ENCODE measurements at regions not wholly inside any gene's neighbourhood (a gene's known extent, or its start where the extent isn't known, plus 50 kb on each side); places are given as distances from the start of the nearest gene placed in this dataset.

DNA sequence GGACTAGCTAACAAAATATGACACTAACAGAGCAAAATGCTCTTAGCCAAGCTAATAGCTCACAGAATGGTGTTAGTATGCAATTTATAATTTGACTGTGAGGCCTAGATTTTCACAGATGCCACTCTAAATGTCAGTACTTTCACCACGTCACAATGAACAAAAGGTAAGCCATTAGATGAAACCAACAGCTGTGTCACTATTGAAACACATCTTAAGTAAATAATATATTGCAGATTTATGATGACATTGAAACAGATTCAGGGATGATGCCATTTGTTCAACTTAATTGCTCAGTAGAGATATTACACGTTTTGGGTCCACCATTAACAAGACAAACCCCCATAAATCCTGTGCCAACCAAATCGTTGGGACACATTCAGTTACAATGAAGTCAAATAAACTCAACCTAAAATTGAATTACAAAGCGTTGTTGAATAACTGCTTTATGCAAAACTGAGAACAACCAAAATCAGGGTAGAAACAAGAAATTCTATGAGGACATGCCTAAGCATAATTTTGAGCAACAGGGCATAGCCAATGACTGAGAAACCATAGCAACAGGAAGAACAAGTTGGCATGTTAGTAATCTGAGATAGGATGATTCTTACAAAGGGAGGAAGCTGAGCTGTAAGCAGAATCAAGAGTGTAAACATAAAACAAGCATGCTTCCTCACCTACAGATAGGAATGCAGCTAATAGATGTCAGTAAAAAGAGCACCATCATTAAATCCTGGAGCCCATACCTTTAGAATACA lies 85.6 kb upstream of the KHDRBS2 start:
- TF ChIP-seq BHLHE40 (IDR thresholded peaks at IDR 0.05; ENCODE audit: borderline replicate concordance) (no peak), ZNF384 (IDR thresholded peaks at IDR 0.05) (no peak), LEF1 (IDR thresholded peaks at IDR 0.05; ENCODE audit: borderline replicate concordance) (no peak), ELF4 (IDR thresholded peaks at IDR 0.05) (no peak), L3MBTL2 (conservative IDR thresholded peaks at IDR 0.05) (no peak)
- ChIA-PET POLR2A (no interaction called here), CTCF (no interaction called here)
- DNase-seq (ENCODE audit: extremely low spot score): no peak

DNA sequence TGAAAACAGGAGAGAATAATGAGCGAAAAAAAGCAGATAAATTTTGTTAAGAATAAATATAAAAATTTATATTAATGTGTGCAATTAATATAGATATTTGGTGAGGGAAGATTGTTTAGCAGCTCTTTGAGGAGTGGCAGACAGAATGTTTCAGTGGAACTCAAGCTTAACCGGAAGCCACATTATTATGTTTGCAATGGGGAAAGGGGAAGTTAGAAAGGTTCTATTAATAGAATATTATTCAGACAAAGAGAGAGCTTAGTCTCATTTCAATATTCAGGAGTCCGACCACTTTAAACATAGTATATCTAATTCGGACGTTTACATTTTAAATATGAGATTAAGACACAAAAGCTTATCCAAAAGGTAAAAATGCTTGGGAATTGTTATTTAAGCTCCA lies 81.6 kb upstream of the KHDRBS2 start:
- no peak for TF ChIP-seq ELF4 (IDR thresholded peaks at IDR 0.05)
- TF ChIP-seq, protein P1, sequence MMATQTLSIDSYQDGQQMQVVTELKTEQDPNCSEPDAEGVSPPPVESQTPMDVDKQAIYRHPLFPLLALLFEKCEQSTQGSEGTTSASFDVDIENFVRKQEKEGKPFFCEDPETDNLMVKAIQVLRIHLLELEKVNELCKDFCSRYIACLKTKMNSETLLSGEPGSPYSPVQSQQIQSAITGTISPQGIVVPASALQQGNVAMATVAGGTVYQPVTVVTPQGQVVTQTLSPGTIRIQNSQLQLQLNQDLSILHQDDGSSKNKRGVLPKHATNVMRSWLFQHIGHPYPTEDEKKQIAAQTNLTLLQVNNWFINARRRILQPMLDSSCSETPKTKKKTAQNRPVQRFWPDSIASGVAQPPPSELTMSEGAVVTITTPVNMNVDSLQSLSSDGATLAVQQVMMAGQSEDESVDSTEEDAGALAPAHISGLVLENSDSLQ (IDR thresholded peaks at IDR 0.05): no peak
- TF ChIP-seq LEF1 (IDR thresholded peaks at IDR 0.05; ENCODE audit: borderline replicate concordance): no peak
- TF ChIP-seq FOXK2 (IDR thresholded peaks at IDR 0.05): no peak
- no peak for TF ChIP-seq SP1 (IDR thresholded peaks at IDR 0.05)
- no peak for TF ChIP-seq FOXM1 (IDR thresholded peaks at IDR 0.05; ENCODE audit: borderline replicate concordance)
- TF ChIP-seq NFRKB (IDR thresholded peaks at IDR 0.05): no peak
- TF ChIP-seq ZNF384 (IDR thresholded peaks at IDR 0.05): no peak
- no peak for TF ChIP-seq L3MBTL2 (conservative IDR thresholded peaks at IDR 0.05)
- TF ChIP-seq BHLHE40 (IDR thresholded peaks at IDR 0.05; ENCODE audit: borderline replicate concordance): no peak
- no peak for TF ChIP-seq CTBP1 (IDR thresholded peaks at IDR 0.05; ENCODE audit: borderline replicate concordance)
- TF ChIP-seq FOXA1 (IDR thresholded peaks at IDR 0.05): no peak
- TF ChIP-seq SUZ12 (IDR thresholded peaks at IDR 0.05): no peak
- no peak for DNase-seq (ENCODE audit: extremely low spot score)
- ChIA-PET POLR2A (no interaction called here), CTCF (no interaction called here)

DNA sequence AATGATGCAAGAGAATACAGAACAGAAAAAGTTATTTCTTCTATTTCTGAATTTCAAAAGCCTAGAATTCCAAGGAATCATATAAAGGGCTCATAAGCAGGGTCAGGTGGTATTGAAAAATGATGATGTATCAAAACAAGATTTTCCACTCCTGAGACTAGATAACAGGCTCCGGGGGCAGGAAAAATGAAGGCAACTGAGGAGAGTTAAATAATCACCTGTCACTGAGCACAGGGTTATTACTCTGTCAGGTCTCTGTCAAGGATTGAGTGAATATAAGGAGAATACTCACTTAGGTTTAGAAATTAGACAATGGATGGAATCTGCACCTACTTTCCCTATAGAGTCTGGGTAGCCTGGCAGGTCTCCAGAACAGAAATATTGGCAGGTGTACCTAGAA lies 76.1 kb upstream of the KHDRBS2 start:
- ChIA-PET CTCF (no interaction called here), POLR2A (no interaction called here)
- TF ChIP-seq FOXK2 (IDR thresholded peaks at IDR 0.05) (no peak), ZNF384 (IDR thresholded peaks at IDR 0.05) (no peak), BHLHE40 (IDR thresholded peaks at IDR 0.05; ENCODE audit: borderline replicate concordance) (no peak), CTBP1 (IDR thresholded peaks at IDR 0.05; ENCODE audit: borderline replicate concordance) (no peak), SUZ12 (IDR thresholded peaks at IDR 0.05) (no peak), L3MBTL2 (conservative IDR thresholded peaks at IDR 0.05) (no peak), LEF1 (IDR thresholded peaks at IDR 0.05; ENCODE audit: borderline replicate concordance) (no peak), SP1 (IDR thresholded peaks at IDR 0.05) (no peak), HDGF (IDR thresholded peaks at IDR 0.05; ENCODE audit: borderline replicate concordance) (no peak), ELF4 (IDR thresholded peaks at IDR 0.05) (no peak), FOXA1 (IDR thresholded peaks at IDR 0.05) (no peak), NFRKB (IDR thresholded peaks at IDR 0.05) (no peak), ARNT (IDR thresholded peaks at IDR 0.05) (no peak), FOXM1 (IDR thresholded peaks at IDR 0.05; ENCODE audit: borderline replicate concordance) (no peak)
- TF ChIP-seq, protein P1 (IDR thresholded peaks at IDR 0.05): no peak
- DNase-seq (ENCODE audit: extremely low spot score): no peak

DNA sequence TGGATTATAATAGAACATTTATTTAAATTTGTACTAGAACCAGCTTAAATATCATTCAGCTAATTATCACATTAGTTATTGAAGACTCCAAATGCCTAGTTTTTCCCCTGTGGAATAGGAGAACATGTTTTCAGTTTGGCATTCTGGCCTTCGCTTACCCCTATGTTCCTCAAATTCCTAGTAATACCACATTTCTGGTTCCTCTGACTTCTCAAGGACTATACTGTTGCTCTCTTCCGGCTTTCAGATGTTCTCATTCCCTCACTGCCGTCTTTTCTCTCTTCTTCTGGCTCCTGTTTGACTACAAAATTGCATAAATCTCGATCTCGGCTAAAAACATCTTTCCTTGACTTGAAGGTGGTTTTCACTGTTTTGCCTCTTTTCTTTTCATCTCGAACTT lies 71.8 kb upstream of the KHDRBS2 start:
- POLR2A ChIA-PET: no interaction called here
- CTCF ChIA-PET: no interaction called here
- no peak for DNase-seq (ENCODE audit: extremely low spot score)
- TF ChIP-seq NFRKB (IDR thresholded peaks at IDR 0.05) (no peak), SUZ12 (IDR thresholded peaks at IDR 0.05) (no peak), ZNF384 (IDR thresholded peaks at IDR 0.05) (no peak), L3MBTL2 (conservative IDR thresholded peaks at IDR 0.05) (no peak), FOXM1 (IDR thresholded peaks at IDR 0.05; ENCODE audit: borderline replicate concordance) (no peak), FOXK2 (IDR thresholded peaks at IDR 0.05) (no peak), LEF1 (IDR thresholded peaks at IDR 0.05; ENCODE audit: borderline replicate concordance) (no peak), BHLHE40 (IDR thresholded peaks at IDR 0.05; ENCODE audit: borderline replicate concordance) (no peak), SP1 (IDR thresholded peaks at IDR 0.05) (no peak), TARDBP (IDR thresholded peaks at IDR 0.05) (no peak), FOXA1 (IDR thresholded peaks at IDR 0.05) (no peak), ARNT (IDR thresholded peaks at IDR 0.05) (no peak), ELF4 (IDR thresholded peaks at IDR 0.05) (no peak), CTBP1 (IDR thresholded peaks at IDR 0.05; ENCODE audit: borderline replicate concordance) (no peak), HDGF (IDR thresholded peaks at IDR 0.05; ENCODE audit: borderline replicate concordance) (no peak)
- TF ChIP-seq, protein P1 (IDR thresholded peaks at IDR 0.05): no peak

DNA sequence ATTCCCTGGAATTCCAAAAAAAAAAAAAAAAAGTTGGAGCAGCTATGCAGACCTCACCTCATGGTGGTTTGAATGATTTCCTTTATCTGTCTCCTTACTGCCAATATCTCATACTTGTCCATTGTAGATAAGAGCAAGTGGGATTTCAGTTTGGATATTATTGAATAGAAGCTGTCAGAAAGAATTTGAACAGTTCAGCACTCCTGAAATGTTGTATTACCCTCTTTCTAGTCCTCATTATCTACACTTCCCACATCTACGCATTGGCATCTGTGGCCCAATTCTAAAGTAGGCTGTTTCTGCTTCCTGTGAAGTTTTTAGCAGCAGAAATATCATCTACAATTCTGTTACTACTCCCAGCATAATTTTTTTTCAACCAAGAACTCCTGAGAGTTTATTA lies 68.2 kb upstream of the KHDRBS2 start:
- no peak for TF ChIP-seq FOXA1 (IDR thresholded peaks at IDR 0.05)
- no peak for TF ChIP-seq BHLHE40 (IDR thresholded peaks at IDR 0.05; ENCODE audit: borderline replicate concordance)
- TF ChIP-seq LEF1 (IDR thresholded peaks at IDR 0.05; ENCODE audit: borderline replicate concordance): no peak
- no peak for TF ChIP-seq CTBP1 (IDR thresholded peaks at IDR 0.05; ENCODE audit: borderline replicate concordance)
- no peak for TF ChIP-seq SP1 (IDR thresholded peaks at IDR 0.05)
- TF ChIP-seq L3MBTL2 (conservative IDR thresholded peaks at IDR 0.05): no peak
- no peak for TF ChIP-seq ZNF384 (IDR thresholded peaks at IDR 0.05)
- ChIA-PET POLR2A (no interaction called here), CTCF (no interaction called here)
- no peak for DNase-seq (ENCODE audit: extremely low spot score)

DNA sequence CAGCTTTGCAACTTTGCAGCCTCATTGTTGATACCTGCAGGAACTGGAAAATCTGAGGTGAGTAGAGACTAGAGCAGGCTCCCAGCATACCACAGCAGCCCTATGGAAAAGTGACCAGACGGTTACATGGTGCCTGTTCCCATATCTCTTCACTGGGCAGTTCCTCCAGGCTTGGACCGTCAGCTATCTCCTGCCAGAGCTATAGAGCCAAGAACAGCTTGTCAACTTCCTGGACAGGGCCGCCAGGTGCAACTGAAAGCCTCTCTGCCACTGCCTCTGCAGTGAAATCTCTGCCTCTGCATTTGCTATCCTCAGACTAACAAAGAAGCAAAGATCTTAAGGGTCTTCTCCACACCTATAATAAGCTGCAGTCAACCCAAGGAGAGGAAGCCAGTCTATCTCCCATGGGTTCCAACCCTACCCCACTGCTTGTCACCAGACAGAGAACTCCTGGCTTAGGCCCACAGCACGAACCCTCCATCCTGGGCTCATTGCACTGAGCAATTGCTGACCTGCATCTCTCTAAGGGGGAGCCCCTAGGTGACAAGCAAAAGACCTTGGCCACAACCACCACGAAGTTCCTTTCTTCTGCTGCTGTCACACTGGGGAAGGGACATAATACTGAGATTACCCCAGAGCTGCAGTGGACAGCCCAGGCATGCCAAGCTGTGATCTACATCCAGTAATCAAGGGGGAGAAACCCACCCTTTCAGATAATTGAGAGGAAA lies 60.1 kb upstream of the KHDRBS2 start:
- ChIA-PET CTCF (no interaction called here), POLR2A (no interaction called here)
- DNase-seq (ENCODE audit: extremely low spot score): no peak
- no peak for TF ChIP-seq SP1 (IDR thresholded peaks at IDR 0.05)
- no peak for TF ChIP-seq BHLHE40 (IDR thresholded peaks at IDR 0.05; ENCODE audit: borderline replicate concordance)
- TF ChIP-seq FOXM1 (IDR thresholded peaks at IDR 0.05; ENCODE audit: borderline replicate concordance): no peak
- TF ChIP-seq HDGF (IDR thresholded peaks at IDR 0.05; ENCODE audit: borderline replicate concordance): no peak
- no peak for TF ChIP-seq L3MBTL2 (conservative IDR thresholded peaks at IDR 0.05)
- no peak for TF ChIP-seq SUZ12 (IDR thresholded peaks at IDR 0.05)
- no peak for TF ChIP-seq FOXA1 (IDR thresholded peaks at IDR 0.05)
- TF ChIP-seq ARNT (IDR thresholded peaks at IDR 0.05): no peak
- no peak for TF ChIP-seq CTBP1 (IDR thresholded peaks at IDR 0.05; ENCODE audit: borderline replicate concordance)
- TF ChIP-seq TARDBP (IDR thresholded peaks at IDR 0.05): no peak
- no peak for TF ChIP-seq ZNF384 (IDR thresholded peaks at IDR 0.05)
- TF ChIP-seq, protein P1 (IDR thresholded peaks at IDR 0.05): no peak
- no peak for TF ChIP-seq FOXK2 (IDR thresholded peaks at IDR 0.05)
